Peyer's patch (tissue), 4 donors: ENCODE measurements at regions not wholly inside any gene's neighbourhood (a gene's known extent, or its start where the extent isn't known, plus 50 kb on each side); places are given as distances from the start of the nearest gene placed in this dataset.

Source experiments
- DNase-seq, 3 donors: peaks; one replicate each; pipeline ENCODE4 v3.0.0-alpha.2; 2017 to 2019
- H3K27ac ChIP-seq, 4 donors: fragments of 200-600 bp; sonication (generic); one replicate each; pipeline ENCODE4 v1.5.1; 2016 to 2019
- H3K27me3 ChIP-seq, 2 donors: fragments of 200-600 bp; sonication (generic); one replicate each; pipeline ENCODE4 v1.5.1; 2019
- H3K36me3 ChIP-seq, 3 donors: fragments of 200-600 bp; sonication (generic); one replicate each; pipeline ENCODE4 v1.5.1; 2016 to 2019
- H3K4me1 ChIP-seq, 4 donors: fragments of 200-600 bp; sonication (generic); one replicate each; pipeline ENCODE4 v1.5.1; 2016 to 2019
- H3K4me3 ChIP-seq, 4 donors: fragments of 200-600 bp; sonication (generic); 1 replicate in 3 of 4; 2 replicates in 1 of 4; pipeline ENCODE4 v1.5.1; 2016 to 2019; ENCODE audit warnings: mild to moderate bottlenecking in 1 of 4
- H3K9me3 ChIP-seq, 4 donors: fragments of 200-600 bp; sonication (generic); one replicate each; pipeline ENCODE4 v1.5.1; 2016 to 2019; ENCODE audit warnings: mild to moderate bottlenecking in 1 of 4
- POLR2A ChIP-seq, 2 donors: fragments of 450-650 bp; IDR thresholded peaks; one replicate each; pipeline ENCODE4 v1.5.1; 2017; ENCODE audit warnings: antibody characterized with exemption in 2 of 2, mild to moderate bottlenecking in 2 of 2, moderate library complexity in 2 of 2
- TF ChIP-seq, protein P1 (sequence below), 6 experiments: fragments of 450-650 bp in 4 of 6; fragments of 200-600 bp in 2 of 6; sonication (generic) in 1 of 6; IDR thresholded peaks; one replicate each; pipeline ENCODE4 v1.5.1; 2017 to 2019; ENCODE audit warnings: antibody characterized with exemption in 6 of 6, mild to moderate bottlenecking in 3 of 6, moderate library complexity in 1 of 6

DNA sequence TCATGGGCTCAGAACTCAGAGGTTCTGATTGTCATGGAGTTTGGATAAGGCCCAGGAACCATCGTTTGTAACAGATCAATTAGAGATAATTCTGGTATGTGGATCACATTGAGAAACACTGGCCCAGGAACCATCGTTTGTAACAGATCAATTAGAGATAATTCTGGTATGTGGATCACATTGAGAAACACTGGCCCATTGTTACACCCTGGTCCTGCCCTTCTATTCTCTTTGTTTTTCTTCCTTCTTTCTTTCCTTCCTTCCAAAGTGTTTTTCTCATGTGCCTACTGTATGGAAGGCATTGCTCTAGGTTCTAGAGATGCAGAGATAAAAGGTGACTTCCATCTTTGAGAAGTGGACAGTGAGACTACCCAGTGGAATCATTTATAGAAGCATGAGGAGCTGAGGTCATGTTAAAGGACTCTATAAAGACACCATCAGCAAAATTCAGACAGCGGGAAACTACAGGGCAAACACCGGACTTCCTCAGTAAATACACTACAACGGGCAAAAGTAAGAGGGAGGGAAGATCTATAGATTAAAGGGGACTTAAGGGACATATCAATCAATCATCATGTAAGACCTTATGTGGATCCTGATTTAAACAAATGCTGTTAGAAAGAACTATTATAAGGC lies 153.8 kb downstream of the UNC5CL start:
- no peak overlapping the region for H3K4me3 ChIP-seq
- no peaks in the 10 kb centered on the region for H3K36me3 ChIP-seq
- H3K9me3 ChIP-seq, result no peaks in the 10 kb centered on the region
- H3K4me1 ChIP-seq, result no peaks in the 10 kb centered on the region
- no peak for DNase-seq
- H3K27me3 ChIP-seq, result no peaks in the 10 kb centered on the region
- TF ChIP-seq, protein P1, sequence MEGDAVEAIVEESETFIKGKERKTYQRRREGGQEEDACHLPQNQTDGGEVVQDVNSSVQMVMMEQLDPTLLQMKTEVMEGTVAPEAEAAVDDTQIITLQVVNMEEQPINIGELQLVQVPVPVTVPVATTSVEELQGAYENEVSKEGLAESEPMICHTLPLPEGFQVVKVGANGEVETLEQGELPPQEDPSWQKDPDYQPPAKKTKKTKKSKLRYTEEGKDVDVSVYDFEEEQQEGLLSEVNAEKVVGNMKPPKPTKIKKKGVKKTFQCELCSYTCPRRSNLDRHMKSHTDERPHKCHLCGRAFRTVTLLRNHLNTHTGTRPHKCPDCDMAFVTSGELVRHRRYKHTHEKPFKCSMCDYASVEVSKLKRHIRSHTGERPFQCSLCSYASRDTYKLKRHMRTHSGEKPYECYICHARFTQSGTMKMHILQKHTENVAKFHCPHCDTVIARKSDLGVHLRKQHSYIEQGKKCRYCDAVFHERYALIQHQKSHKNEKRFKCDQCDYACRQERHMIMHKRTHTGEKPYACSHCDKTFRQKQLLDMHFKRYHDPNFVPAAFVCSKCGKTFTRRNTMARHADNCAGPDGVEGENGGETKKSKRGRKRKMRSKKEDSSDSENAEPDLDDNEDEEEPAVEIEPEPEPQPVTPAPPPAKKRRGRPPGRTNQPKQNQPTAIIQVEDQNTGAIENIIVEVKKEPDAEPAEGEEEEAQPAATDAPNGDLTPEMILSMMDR (IDR thresholded peaks at IDR 0.05), result no peak
- no peak for TF ChIP-seq POLR2A (IDR thresholded peaks at IDR 0.05)
- no peak overlapping the region for H3K27ac ChIP-seq

DNA sequence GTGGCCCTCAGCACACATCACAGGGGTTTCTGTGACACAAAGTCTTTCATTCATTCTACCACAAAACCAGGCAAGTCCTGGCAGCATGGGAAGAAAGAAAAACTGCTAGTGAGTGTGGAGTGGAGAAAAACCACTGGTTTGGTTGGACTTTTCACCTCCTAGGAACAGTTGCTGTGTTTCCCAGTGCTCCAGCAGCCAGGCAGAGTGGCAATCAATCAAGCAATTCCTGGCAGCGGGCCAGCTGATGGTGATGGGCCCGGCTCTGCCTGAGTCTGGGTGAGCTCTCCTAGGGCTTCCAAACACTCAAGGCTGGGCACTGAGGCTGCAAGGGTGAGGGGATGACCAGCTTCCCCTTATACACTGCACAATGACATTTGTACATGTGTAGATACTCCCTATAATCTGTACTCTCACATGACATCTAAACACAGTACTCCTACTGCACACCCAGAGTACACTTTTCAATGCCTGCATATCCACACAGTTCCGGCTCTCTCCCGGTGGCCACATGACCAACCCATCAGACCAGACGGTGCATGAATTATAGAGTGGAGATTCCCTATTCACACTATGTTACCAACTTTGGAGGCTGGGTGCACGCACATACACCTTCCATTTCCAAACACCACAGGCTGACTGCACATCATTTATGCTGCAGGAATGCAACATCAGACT lies 156.6 kb downstream of the UNC5CL start:
- no peak overlapping the region for H3K27ac ChIP-seq

DNA sequence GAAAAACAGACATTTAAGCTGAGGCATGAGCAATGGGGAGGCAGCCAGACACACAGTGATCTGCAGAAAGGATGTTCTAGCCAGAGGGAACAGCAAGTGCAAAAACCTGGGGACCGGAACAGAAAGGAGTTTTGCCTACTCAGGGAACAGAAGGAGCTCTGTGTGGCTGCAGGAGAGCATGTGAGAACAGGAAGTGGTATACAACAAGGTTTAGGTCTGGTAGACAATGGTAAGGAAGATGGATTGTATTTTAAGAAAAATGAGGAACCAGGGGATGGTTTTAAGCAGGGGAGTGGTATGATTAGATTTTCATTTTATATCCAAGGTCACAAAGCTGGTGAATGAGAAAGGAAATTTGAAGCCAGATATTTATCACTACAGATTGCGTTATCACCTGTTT lies 157.5 kb downstream of the UNC5CL start:
- Histone ChIP-seq H3K4me1 (no peaks in the 10 kb centered on the region), H3K36me3 (no peaks in the 10 kb centered on the region), H3K4me3 (no peak overlapping the region), H3K27ac (no peak overlapping the region), H3K9me3 (no peaks in the 10 kb centered on the region), H3K27me3 (no peaks in the 10 kb centered on the region)
- TF ChIP-seq POLR2A (IDR thresholded peaks at IDR 0.05), result no peak
- TF ChIP-seq, protein P1 (IDR thresholded peaks at IDR 0.05), result no peak
- no peak for DNase-seq

More for the DNA sequence above, 156.6 kb downstream of the UNC5CL start:
- no peaks in the 10 kb centered on the region for H3K4me1 ChIP-seq
- TF ChIP-seq, protein P1 (IDR thresholded peaks at IDR 0.05), result no peak
- no peak for TF ChIP-seq POLR2A (IDR thresholded peaks at IDR 0.05)
- no peaks in the 10 kb centered on the region for H3K36me3 ChIP-seq
- H3K27me3 ChIP-seq, result no peaks in the 10 kb centered on the region
- H3K4me3 ChIP-seq, result no peak overlapping the region
- no peak for DNase-seq
- H3K9me3 ChIP-seq, result no peaks in the 10 kb centered on the region

DNA sequence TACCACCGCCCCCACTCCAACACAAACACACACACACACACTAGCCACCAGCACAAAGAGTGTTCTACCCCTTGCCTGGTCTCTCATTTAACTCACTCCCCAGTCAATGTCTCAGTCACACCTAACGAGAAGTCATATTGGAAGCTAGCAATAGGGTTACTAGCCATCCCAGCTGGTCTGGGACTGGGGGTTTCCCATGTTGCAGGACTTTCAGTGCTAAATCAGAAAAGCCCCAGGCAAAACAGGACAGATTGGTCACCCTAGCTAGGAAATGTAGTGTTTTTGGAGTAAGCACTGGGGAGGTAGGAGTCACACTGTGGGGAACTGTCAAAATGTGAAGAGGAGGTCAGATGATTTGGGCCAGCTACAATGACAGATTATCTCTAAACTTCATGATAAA lies 158.1 kb downstream of the UNC5CL start:
- H3K27ac ChIP-seq, result no peak overlapping the region
- TF ChIP-seq, protein P1 (IDR thresholded peaks at IDR 0.05), result no peak
- no peak for TF ChIP-seq POLR2A (IDR thresholded peaks at IDR 0.05)
- H3K36me3 ChIP-seq, result no peaks in the 10 kb centered on the region
- no peaks in the 10 kb centered on the region for H3K27me3 ChIP-seq
- H3K4me3 ChIP-seq, result no peak overlapping the region
- no peak for DNase-seq
- no peaks in the 10 kb centered on the region for H3K9me3 ChIP-seq
- no peaks in the 10 kb centered on the region for H3K4me1 ChIP-seq

DNA sequence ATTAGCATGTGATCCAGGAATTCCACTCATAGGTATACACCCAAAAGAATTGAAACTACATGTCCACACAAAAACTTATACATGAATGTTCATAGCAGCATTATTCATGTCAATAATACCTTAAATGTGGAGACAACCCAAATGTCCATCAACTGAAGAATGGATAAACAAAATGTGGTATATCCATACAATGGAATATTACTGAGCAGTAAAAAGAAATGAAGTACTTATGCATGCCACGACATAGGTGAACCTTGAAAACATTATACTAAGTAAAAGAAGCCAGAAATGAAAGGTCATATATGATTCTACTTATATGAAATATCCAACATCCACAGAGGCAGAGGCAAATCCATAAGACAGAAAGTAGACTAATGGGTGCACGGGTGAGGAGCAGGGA lies 159.9 kb downstream of the UNC5CL start:
- no peak for TF ChIP-seq POLR2A (IDR thresholded peaks at IDR 0.05)
- TF ChIP-seq, protein P1 (IDR thresholded peaks at IDR 0.05), result no peak
- no peak overlapping the region for H3K27ac ChIP-seq
- H3K9me3 ChIP-seq, result no peaks in the 10 kb centered on the region
- no peaks in the 10 kb centered on the region for H3K4me1 ChIP-seq
- no peak overlapping the region for H3K4me3 ChIP-seq
- H3K36me3 ChIP-seq, result no peaks in the 10 kb centered on the region
- no peak for DNase-seq
- no peaks in the 10 kb centered on the region for H3K27me3 ChIP-seq
